GM21786 (cell line): ENCODE measurements at regions not wholly inside any gene's neighbourhood (a gene's known extent, or its start where the extent isn't known, plus 50 kb on each side); places are given as distances from the start of the nearest gene placed in this dataset.
"Not testable (repeated sequence)": the region's sequence is repeated elsewhere in the genome, so short reads cannot be mapped to it uniquely, and the experiment has no call there.

ENCODE experiments used
- ATAC-seq: cut with Tn5 transposase; IDR thresholded peaks from one replicate; pipeline ENCODE4 v1.9.1; 2021; ENCODE audit not compliant: unreplicated experiment

DNA sequence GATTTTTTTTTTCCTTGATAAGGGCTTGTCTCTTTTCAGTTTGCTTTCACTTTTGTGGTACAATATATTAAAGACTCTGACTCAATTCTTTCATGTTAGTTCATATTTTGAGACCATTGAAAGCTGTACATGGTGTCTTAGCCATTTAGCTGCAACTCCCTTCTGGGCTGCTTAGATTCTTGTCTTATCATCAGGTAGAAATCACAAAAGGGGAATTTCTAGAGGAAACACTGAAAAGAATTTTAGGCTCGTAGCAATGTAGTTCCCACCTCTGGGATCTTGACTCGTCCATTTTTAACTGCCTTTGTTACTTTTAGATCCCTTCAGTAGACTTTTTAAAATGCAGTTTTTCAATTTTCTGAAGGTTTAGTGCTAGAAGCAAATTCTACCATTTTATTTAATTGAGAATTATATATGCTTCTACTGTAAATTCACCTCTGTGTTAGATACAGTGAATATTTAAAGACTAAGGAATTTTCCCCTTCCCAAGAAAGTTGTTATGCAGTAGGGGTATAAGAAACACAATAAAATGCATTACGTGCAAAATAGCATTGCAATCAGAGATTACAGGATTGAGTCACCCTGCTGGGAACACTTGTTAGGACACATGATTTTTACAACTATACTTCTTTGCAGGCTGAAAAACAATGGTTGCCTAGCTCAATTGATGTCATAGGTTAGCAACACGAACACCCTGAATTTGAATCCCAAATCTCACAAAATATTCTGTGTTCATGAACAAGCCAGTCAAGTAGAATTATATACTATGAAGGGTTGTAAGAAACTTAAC lies 772.7 kb downstream of the PDCD6IP start:
- ATAC-seq: no peak

DNA sequence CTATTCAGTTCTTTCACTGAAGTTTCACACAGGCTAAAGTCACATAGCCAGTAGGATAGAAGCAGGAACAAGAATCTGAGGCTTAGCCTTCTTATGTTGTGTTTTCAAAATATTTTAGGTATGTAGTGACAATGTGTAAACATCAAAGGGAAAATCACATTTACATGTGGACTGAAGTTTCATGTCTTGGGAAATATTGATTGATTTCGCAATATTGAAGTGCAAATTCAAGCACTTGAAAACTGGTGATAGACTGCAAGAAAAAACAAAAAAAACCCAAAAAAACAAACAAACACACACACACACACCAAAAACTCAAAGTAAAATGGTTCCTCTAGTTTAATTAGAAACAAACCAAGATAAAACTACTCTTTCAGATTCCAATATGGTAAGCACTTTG lies 773.3 kb downstream of the PDCD6IP start:
- ATAC-seq: no peak

DNA sequence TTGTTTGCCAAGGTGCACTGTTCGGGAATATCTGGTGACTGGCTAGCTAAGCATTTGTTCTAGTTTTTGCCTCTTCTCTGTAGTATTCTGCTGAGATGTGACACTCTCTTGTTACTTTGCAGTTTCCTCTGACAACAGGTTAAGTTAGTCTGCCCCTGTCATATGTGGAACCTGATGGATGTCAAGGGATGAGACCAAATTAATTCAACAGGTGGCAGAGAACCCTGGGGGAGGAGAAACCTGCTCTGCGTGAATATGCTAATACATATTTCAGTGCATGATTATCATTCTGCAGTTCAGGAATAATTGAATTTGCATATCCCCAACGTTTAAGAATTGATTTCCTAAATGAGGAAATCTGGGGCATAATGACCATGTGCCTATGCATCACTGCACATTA lies 777.3 kb downstream of the PDCD6IP start:
- ATAC-seq: no peak

DNA sequence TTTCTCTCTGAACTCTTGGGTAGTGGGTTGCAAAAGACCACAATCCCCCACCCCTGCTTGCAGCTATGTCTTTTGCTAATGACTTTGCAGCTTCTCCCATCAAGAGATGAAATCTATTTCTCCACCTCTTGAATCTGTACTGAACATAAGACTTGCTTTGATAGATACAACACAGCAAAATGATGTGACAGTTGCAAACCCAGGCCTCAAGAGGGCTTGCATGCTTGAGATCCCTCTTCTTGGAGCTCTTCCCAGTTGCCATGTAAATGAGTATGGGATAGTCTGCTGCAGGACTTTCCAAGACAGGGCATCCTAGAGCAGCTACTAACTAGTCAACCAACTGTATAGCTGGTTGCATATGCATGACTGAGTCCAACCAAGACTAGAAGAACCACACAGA lies 783.6 kb downstream of the PDCD6IP start:
- no peak for ATAC-seq

DNA sequence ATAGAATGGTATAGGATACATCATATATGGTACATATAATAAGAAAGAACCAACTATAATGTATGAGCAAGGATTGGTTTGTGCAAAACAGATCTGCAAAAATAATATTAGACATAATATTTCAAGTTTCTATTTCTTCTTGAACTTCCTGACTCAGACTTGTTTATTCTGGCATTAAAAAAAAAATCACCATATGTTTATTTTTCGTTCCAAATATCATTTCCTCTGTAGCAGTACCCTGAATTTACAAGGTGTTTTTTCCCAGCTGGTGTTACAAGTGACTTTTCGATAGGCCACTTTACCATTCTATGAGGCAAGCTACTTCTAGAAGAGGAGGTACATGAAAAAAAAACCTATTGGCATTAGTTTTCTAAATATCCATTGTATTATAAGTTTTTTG lies 785.0 kb downstream of the PDCD6IP start:
- ATAC-seq: no peak

DNA sequence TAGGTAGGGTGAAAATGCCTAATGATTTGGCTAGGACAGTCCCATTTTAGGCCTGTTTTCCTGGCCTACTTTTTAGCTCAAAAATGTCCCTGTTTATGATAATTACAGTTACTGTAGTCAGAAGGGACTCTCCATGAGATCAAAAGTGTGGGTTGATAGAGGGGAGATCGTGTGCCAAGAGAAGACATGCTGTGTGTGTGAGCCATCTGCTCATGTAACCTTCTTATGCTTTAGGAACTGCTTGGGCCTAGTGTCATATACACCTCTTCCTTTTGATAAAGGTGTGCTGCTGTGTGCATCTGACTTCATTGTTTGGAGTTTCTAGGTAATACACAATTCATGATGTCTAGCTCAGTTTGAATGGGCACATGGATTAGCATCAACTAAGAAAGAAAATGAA lies 786.5 kb downstream of the PDCD6IP start:
- no peak for ATAC-seq

DNA sequence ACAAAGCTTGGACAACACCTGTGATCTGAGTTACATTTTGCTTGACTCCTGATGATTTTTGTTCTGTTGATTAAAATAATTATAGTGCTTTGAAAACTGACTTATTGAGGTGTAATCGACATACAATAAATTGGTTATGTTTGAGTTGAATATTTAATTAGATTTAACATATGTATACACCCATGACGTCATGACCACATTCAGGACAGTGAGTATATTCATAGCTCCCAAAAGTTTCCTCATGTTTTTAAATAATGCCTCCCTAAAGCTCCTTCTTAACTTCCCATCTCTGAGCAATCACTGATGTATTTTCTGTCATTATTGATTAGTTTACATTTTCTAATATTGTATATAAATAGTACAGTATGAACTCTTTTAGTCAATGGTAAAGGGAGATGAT lies 801.2 kb downstream of the PDCD6IP start:
- ATAC-seq: no peak

DNA sequence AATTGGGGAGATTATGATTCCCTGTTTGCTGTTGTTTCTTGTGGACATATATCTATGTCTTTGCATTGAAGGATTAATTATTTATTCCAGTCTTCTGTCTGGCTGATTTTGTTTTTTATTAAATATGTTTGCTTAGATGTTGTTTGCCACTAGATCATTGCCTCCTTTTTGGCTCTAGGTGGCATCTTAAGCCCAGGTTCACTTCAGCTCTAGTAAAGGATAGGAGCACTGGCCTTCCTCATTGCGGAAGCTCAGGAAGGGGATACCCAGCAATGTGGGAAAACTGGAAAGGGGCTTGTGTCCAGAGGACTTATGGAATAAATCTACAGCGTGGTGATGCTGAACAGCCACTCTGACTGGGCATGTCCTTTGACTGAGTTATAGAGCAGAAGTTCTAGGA lies 821.6 kb downstream of the PDCD6IP start:
- ATAC-seq: no peak

DNA sequence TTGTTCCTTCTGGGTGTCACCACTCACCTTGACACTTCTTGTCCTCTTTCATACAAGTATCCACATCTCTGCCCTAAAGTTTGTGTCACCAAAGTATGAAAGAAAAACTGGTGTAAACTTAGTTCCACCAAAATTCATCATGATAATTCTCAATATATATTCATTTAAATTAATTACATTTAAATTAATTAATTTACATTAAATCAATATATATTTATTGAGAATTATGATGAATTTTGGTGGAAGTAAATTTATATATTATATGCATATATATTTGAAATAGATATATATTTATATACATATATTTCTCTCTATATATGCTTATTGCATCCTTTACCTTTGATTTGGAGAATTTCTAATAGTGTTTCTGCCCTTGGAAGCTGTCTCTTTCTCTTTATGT lies 828.3 kb downstream of the PDCD6IP start:
- no peak for ATAC-seq

DNA sequence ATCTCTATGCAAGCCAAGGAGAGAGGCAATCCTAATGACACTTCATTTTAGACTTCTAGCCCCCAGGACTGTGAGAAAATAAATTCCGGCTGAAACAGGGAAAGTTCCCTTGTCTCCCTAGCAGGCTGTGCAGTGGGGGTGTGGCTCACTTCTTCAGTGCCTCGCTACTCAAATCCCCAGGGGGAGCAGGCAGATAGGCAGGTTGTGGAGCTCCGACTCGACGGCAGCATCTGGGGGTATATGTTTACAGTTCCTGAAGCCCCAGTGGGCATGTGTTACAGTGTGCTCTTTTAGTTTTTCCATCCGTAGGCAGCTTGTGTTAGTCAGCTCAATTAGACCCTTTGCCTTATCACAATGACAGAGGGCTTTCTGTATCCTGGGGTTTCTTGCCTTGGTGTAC lies 836.5 kb downstream of the PDCD6IP start:
- ATAC-seq: no peak

DNA sequence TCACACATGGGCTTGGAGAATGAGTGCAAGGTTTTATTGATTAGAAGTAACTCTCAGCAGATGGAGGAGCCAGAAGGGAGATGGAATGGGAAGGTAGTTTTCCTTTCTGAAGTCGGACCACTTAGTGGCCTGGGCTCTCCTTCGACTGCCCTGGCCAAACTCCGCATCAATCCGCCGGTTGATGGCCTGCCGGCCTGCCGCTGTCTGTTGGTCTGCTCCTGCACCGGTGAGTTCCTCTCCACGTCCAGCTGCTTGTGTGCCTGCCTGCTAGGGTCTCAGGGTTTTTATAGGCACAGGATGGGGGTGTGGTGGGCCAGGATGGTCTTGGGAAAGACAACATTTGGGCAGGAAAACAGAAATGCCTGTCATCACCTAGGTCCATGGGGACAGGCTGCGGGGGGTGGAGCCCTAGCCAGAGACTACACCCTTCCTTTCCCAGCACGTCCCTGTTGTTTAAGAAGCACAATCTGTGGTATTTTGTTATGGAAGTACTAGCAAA lies 837.0 kb downstream of the PDCD6IP start:
- ATAC-seq: no peak

DNA sequence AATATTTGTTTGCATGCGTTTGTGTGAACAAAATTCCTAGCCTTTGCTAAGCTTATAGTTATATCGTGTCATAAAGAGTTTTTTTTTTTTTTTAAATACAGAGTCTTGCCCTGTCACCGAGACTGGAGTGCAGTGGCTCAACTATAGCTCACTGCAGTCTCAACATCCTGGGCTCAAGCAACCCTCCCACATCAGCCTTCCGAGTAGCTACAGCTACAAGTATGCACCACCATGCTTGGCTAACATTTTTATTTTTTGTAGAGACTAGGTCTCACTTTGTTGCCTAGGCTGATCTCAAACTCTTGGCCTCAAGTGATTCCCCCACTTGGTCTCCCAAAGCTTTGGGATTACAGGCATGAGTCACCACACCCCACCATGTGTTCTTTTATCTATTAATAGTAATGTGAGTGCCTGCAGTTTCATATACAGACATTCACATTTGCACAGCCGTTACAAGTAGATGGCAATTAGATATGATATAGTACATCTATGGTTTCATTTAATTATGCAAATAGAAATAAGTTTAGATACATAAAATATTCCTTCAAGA lies 848.6 kb downstream of the PDCD6IP start:
- no peak for ATAC-seq

DNA sequence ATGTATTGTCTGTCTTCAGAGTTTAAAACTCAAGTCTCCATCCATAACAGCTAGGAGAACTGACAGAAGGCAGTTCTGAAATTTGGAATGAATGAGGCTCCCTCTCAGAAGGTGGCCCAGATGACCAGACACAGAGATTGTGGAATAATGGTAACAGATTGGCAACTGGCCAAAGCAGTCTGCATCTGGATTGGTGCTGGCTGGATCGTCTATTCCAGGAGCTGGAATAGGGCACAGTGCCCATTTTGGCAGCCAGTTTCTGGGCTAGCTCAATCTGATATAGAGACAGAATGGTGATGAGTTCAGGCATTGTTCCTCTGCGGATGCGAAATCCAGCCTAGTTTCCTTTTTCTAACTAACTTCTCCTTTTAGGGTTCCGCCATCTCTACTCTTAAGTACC lies 851.7 kb downstream of the PDCD6IP start:
- ATAC-seq: no peak

DNA sequence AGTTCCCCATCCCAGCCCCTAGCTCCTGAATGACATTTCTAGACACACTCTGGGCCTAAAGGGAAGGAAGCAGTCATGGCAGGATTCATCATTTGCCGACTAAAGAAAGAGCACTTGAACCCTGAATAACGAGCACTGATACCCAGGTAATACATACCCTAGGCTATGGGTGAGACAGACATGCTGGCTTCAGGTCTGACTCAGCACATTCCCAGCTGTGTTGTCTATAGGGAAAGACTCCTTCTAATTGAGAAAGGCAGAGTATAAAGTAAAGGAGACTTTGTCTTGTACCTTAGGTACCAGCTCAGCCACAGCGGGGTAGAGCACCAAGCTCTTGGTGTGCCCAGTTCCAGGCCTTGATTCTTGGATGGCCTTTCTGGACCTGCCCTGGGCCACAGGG lies 870.5 kb downstream of the PDCD6IP start:
- ATAC-seq: no peak

DNA sequence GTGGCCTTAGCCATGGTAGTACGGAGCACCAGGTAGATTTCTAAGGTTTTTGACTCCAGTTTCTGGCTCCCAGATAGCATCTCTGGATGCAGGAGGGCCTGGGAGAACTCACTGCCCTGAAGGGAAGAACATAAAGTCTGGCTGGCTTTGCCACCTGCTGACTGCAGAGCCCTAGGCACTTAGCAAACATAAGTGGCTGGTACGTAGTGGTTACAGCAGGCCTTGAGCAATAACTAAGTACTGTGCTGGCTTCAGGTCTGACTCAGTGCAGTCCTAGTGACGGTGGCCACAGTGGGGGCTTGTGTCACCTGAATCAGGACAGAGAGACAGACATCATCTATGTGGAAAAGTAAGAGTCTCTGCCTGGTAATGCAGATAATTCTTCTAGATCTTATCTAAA lies 871.1 kb downstream of the PDCD6IP start:
- ATAC-seq: no peak

DNA sequence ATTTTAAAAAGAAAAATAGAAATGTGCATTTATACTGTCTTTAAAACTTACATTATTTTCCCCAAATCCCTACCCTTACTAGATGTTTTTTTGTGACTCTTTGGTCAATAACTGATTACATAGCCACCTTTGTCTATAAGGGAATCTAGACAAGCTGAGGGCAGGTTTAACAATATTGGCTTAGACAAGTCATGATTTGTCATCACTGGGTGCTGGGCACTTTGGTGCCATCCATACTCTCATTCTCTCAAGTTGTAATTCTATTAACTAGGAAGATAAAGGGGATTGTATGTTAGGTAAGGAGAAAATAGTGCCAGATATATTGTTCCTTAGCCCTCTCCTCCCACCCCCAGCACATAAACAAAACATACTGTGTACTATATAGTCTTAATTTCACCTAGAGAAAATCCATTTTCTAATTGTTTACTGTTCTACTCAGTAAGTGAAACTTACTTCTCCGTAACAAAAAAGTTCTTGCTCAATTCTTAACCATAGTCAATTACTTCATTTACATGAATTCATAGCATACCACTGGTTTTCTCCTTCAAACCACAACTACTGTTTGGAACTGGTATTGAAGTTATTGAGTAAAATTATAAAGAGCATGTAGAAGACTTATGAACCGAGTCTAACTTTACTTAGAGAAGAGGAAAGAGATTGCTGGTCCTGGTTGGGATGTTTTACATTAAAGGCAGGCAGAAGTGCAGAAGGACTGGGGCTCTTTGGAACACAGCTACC lies 877.1 kb downstream of the PDCD6IP start:
- no peak for ATAC-seq

DNA sequence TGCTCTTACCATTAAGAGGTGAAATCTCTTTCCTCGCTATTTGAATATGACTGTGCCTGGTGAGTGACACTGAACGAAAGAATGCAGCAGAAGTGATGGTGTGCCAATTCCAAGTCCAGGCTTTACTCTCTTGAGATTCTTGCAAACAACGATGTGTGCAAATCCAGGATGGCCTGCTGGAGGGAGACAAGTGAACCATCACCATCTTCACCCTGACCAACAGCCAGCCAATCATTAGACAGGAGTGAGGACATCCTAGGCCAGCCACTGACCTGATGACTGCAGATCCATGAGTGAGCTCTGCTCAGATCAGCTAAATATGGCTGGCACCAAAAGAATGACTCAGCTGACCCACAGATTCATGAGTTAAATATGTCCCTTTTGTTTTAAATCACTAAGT lies 878.0 kb downstream of the PDCD6IP start:
- no peak for ATAC-seq

DNA sequence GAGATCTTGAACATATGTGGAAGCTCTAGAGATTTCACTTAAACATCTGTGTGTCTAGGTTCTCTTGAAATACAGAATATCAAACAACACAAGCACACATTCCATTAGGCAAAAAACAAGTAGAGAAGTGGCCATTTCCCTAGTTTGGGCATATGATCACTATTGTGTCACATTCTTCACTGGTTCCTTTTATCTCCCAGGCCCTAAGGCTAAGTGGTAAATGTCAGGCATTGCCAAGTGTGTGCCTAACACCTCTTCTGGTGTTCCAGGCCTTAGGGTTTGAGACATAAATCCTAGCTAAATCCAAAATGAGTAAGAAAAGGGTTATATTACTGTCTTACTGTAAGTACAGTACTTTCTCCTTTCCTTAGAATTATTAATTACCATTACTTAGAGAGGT lies 880.1 kb downstream of the PDCD6IP start:
- no peak for ATAC-seq

DNA sequence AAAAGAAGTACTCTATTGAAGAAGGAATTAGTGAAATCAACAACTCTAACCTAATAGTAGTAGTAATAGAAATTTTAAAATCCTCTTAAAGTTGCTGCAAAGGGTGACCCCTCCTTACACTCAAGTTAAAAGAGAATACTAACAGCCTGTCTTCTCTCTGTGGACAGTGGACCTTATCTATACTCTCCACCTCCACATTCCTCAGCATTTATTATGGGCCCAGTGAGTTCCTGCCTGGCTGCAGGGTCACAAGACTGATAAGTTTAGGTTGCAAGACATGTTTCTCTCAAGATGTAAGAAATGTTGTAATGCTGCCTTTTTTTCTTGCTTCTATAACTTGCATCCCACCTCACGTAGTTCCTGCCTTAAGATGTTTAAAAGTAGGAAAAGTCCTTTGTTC lies 880.6 kb downstream of the PDCD6IP start:
- ATAC-seq: not testable (repeated sequence)

DNA sequence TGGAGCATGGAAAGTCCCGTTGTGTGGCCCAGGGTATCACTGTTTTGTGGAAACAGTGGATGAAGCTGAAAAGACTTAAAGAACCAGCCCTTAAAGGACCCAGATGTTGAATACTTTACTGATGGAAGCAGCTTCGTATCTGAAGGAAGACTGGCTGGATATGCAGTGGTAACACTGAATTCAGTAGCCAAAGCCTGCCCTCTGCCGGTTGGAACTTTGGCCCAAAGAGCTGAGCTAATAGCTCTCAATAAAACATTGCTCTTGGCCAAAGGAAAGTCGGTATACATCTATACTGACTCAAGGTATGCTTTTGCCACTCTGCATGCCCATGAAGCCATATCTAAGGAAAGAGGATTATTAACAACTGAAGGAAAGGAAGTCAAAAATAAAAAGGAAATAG lies 885.4 kb downstream of the PDCD6IP start:
- no peak for ATAC-seq

DNA sequence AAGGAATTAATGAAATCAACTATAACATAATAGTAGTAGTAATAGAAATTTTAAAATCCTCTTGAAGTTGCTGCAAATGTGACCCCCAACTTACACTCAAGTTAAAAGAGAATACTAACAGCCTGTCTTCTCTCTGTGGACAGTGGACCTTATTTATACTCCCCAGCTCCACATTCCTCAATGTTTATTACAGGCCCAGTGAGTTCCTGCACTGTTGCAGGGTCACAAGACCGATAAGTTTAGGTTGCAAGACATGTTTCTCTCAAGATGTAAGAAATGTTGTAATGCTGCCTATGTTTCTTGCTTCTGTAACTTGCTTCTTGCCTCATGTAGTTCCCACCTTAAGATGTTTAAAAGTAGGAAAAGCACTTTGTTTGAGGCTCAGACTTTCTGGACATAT lies 888.1 kb downstream of the PDCD6IP start:
- no peak for ATAC-seq

DNA sequence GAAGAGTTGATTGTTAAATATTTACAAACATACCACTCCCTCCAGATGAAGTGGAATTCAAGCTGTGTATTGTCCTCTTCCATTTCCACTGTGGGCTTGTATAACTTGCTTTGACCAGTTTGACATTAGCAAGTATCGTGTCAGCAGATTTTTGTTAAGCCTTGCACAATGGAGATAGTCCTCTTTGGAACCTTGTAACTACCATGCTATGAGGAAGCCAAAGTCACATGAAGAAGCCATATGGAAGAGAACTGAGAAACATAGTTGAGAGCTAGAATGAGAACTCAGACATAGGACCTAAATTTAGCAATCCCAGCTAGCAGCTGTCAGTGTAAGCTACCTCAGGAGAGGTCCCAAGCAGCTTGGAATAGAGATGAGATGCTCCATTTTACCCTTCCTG lies 889.2 kb downstream of the PDCD6IP start:
- ATAC-seq: no peak
